ENCODE measurements at regions not wholly inside any gene's neighbourhood (a gene's known extent, or its start where the extent isn't known, plus 50 kb on each side); places are given as distances from the start of the nearest gene placed in this dataset.
"Not testable (repeated sequence)": the region's sequence is repeated elsewhere in the genome, so short reads cannot be mapped to it uniquely, and the experiment has no call there.

DNA sequence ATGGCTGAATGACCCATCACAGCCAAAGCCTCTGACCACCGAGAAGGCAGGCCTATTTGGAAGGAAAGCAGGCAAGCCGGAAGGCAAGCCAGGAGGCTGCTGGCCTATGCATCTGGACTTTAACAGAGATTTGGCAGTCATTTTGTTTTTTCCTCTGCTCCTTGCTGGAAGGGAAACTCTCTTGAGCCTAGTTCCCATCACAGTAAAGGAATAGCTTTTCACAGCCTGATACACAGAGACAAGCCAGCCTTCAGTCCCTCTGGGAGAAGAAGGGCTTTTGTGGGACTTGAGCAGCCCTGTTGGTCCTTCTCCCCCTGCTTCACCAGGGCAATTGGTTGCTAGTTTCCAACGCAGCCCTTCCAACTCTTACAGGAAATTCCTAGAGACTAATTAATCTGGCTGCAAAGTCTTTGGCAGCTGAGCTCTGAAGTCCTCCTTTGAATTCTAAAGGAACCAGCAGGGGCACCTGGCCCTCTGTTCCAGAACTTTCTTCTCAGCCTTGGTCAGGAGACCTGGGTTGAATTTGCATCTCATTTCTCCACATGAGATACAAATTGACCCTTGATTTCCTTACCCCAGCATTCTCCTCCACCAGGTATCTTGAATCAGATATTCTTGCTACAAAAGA is 157.3 kb upstream of the EPB41L4A start:
- FAIRE-seq, result no peak

DNA sequence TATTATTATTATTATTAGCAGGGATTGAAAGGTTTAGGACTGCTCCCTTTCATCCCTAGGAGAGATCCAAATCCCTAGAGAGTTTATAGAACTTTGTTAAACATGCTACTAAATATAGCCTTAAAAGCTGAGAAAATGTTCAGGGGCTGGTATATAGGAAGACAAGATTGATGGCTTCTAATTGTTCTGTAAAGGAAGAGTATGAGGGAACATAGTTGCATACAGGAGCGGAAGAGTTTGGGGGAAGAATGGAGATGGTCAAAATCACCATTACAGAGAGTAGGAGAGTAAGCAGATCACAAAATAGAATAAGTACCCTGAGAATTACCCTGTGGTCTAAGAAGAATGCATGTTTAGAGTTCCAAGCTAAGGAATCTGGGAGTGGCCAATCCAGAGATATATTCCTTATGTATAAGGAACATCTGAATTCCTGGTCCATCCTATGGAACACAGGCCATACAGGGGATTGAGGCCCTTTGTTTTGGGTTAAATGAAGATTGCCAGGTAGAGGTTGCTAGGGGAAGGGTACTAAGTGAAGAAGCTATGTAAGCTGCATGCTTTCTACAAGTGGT is 158.0 kb upstream of the APC start:
- FAIRE-seq, result no peak

DNA sequence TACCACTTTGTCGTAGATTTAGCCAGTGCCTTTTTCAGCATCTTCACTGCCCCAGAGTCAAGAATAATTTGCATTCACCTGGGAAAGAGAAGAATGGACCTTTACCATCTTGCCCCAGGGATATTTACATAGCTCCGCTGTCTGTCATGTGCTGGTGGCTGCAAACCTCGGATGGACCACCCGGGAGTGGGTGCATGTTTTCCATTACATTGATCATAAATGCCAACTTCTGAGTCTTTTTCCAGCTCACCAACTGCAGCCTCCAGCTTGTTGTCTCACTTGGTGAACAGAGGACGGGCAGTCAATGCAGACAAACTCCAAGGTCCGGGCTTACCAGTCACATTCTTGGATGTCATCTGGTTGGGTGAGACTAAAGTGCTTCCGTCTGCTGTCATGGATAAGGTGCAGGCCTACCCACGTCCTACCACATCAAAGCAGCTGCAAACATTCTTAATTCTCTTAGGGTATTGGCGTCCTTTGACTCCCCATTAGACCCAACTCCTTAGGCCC is 155.8 kb upstream of the APC start:
- no peak for FAIRE-seq

GRCh38 chr5:112583166-112583565 is 154.5 kb upstream of the APC start:
- FAIRE-seq, result no peak

DNA sequence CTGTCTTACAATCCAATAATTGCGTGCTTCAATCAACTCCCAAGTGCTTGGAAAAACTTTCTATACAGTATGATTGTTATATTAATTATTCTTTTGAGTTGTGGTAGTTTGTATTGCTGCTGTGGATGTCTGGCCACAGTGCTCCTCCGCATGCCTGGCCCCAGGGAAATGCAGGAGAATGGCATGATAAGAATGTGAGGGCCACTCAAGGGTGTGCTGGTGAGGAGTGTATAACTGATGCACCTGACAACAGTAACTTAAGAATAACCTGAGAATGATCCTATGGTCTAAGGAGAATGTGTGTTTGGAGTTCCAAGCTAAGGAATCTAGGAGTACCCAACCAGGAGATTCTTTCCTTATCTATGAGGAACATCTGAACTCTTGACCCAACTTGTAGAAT is 152.9 kb upstream of the APC start:
- no peak for FAIRE-seq

GRCh38 chr5:112586596-112587062 is 151.1 kb upstream of the APC start:
- FAIRE-seq, result no peak

DNA sequence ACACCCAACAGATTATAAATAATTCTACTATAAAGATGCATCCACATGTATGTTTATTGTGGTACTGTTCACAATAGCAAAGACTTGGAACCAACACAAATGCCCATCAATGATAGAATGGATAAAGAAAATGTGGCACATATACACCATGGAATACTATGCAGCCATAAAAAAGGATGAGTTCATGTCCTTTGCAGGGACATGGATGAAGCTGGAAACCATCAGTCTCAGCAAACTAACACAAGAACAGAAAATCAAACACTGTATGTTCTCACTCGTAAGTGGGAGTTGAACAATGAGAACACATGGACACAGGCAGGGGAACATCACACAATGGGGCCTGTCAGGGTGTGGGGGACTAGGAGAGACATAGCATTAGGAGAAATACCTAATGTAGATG is 146.8 kb upstream of the APC start:
- not testable (repeated sequence) for FAIRE-seq

GRCh38 chr5:112594095-112594850 is 143.4 kb upstream of the APC start:
- no peak for FAIRE-seq

DNA sequence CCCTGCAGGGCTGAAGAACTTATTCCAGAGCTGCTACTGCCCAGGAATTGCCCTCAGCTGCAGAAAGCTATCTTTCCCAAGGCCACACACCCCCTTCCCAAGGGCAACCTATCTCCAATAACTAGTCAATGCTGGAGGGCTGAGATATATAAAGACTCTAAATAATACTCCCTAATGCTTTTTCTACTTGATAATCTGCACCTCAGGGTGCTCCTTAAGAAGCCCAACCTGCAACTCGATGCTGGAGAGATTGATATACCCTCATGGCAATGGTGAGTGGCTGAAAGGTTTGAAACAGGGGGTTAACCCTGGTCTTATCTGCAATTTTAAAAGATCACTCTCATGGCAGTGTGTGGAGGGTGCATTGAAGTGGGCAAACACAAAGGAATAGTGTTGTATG is 142.7 kb upstream of the APC start:
- no peak for FAIRE-seq

- FAIRE-seq, result no peak
Observed at GRCh38 chr5:112597831-112598230, 139.9 kb upstream of the APC start.

DNA sequence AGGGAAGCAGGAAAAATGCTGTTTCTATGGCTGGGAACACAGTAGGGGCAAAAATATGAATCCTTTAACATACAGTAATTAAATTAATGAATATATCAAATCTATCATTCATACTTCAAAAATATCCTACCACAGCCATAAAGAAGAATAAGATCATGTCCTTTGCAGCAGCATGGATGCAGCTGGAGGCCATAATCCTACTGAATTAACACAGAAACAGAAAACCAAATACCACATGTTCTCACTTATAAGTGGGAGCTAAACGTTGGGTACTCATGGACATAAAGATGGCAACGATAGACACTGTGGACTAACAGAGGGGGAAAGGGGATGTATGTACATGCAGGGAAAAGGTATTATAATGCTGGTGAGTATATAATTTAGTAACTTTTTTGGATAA is 137.2 kb upstream of the APC start:
- not testable (repeated sequence) for FAIRE-seq

DNA sequence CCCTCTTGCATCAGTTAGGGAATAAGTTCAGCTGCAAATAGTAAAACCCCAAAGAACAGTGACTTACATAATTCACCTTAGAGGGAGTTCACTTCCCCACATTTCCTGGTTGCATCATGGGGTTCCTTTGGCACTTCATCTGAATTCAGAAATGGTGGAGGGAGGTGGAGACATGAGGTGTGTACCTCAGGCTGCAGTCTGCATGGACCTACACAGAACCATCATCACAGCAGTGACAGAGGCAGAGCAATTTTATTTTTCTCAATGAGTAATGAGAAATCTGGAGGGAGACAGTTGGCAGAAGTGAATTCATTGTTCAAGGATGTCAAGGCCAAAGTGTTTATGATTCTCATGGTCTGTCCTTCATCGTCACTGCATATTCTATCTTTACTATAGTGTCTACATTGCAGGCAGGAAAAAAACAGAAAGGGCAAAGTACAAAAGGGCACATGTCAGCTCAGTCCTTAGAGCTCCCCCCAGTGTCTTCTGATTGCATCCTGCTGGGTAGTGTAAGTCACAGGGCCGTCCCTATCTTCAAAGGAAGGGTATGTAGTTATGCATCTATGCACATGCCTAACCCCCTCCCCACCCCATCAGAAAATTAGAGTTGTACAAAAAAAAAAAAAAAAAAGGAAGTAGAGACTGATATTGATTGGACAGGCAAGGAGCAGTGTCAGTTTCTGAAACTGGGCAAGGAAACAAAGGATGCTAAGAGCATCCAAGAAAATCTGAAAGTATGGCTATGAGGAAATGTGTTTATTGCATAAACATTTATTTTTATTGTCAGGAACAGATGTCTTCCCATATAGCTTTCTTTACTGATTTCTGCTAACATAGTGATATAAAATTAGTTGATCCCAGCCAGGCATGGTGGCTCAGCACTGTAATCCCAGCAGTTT is 132.7 kb upstream of the APC start:
- FAIRE-seq, result no peak

DNA sequence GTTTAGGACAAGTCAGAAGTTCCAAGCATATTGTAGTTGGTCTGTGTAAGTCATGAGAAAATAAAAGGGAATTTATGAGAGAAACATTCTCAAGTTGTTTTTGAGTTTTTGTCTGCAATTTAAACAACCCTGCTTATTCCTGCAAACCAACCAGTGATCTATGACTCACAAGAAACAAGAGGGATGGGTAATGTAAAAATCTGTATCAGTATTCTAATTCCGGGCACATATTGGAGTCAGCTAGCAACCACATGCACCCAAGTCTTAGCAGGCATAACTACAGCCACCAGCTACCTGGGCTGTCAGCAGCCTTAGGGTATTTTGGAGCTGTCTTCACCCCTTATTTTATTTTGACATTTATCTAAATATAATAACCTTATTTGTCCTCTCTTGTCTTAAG is 128.7 kb upstream of the APC start:
- FAIRE-seq, result no peak

DNA sequence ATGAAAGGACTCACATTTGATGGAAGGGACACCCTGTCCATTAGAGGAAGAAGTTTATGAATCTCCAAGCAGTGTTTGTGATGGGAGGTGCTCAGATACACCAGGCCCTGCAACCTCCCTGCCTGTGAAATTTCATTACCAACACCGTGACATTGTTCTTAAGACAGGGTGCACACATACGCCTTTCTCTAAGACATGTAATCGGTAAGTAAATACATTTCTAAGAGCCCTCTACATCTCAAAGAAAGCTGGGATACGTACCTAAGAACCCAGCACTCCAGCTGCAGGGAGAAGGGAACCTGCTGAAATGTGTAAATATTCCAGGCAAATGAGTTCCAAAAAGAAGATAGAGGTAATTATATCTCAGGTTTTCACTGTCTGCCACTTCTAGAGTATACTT is 125.0 kb upstream of the APC start:
- no peak for FAIRE-seq

- FAIRE-seq, result no peak
Observed at GRCh38 chr5:112614285-112614684, 123.4 kb upstream of the APC start.

- no peak for FAIRE-seq
Observed at GRCh38 chr5:112614986-112615385, 122.7 kb upstream of the APC start.

- no peak for FAIRE-seq
Observed at GRCh38 chr5:112616812-112617547, 120.7 kb upstream of the APC start.

- FAIRE-seq, result no peak
Observed at GRCh38 chr5:112625246-112625645, 112.4 kb upstream of the APC start.

DNA sequence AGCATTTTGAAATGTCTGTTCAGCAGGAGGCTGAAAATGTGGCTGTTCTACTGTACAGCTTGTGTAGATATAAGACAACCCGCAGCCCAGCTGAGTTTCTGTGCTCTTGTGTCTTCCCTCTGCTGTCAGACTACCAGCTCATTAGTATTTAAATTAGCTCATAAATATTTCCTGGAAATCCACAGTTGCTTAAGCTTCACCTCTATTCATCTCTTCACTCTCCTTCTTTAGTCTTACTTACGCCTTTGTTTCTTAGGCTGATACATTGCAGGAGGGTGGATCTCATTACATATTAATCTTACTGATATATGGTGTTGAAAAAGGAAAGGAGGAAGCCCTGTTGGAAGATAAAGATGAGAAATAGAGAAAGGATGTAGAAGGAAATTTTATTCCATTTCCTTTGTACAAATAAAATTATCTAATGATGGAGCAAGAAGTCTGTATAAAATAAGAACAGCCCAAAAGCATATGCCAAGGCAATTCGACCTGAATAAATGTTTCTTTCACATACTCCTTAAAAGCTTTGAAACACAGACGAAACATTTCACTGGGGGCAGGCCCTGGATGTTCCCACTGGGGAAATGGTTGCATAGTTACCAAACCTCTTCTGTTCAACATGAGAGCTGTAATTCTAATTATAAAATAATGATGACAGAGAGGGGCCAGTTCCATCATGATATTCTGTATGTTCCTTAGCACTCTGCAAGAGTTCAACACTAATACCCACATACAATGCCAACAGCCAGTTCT is 111.8 kb upstream of the APC start:
- FAIRE-seq, result no peak

DNA sequence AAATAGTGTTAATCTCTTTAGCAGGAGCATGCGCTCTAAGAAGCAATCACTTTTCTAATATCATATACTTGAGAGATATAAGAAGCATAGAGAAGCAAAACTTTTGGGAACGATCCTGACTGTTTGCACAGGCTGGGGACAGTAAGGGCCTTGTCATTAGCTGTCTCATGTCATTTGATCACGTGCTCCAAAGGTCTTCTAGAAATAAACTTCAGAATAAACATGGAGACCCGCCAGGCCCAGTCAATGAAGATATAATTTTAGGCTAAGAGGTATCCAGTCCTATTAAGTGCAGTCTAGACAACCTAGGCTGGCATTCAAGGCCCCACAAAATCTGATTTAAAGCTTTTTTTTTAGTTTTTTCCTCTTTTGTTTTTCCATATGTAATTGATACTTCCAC is 111.0 kb upstream of the APC start:
- FAIRE-seq, result no peak

DNA sequence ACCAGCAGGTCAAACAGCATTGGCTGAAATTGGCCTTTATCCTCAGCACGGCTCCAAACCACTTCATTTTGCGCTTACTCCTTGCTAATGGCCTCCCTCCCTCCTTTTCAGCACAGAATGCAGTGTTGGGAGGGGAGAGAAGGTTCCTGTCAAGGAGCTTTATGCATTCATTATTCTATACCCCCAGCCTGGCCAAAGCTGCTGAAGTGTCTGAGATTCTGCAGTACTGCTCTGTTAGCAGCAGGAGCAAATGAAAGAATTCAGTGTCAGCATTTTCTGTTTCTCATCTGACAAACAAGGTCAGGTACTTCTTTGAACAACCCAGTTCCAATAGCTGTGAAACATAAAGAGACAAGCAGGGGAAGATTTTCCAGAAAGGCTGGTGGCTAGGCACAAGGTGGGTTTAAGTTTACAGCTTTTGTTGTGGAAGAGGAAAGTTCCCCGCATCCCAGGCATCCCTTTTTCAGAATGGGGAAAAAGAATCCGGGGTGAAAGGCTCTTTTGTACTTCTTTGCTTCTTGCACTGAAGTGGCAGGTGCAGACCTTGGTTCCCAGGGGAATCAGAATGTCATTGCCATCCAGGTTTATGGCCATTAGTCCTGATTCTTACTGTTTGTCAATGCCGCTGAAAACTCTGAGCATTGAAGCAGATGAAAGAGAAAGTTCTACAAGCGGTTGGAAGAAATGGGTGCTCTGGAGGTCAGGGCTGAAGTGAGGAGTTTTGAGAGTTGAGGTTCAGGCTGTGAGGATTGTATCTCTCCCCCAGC is 109.3 kb upstream of the APC start:
- peak; percentile 36 for FAIRE-seq

Data from islet of Langerhans (tissue), 1 donor.